ENCODE measurements at regions not wholly inside any gene's neighbourhood (a gene's known extent, or its start where the extent isn't known, plus 50 kb on each side); places are given as distances from the start of the nearest gene placed in this dataset.

- TF ChIP-seq POLR2A (IDR thresholded peaks at IDR 0.05) = no peak
- TF ChIP-seq, protein P1, sequence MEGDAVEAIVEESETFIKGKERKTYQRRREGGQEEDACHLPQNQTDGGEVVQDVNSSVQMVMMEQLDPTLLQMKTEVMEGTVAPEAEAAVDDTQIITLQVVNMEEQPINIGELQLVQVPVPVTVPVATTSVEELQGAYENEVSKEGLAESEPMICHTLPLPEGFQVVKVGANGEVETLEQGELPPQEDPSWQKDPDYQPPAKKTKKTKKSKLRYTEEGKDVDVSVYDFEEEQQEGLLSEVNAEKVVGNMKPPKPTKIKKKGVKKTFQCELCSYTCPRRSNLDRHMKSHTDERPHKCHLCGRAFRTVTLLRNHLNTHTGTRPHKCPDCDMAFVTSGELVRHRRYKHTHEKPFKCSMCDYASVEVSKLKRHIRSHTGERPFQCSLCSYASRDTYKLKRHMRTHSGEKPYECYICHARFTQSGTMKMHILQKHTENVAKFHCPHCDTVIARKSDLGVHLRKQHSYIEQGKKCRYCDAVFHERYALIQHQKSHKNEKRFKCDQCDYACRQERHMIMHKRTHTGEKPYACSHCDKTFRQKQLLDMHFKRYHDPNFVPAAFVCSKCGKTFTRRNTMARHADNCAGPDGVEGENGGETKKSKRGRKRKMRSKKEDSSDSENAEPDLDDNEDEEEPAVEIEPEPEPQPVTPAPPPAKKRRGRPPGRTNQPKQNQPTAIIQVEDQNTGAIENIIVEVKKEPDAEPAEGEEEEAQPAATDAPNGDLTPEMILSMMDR (IDR thresholded peaks at IDR 0.05) = no peak
Measured at GRCh38 chr14:62079038-62079437, 316.8 kb downstream of the SNAPC1 start.
